ENCODE measurements at regions not wholly inside any gene's neighbourhood (a gene's known extent, or its start where the extent isn't known, plus 50 kb on each side); places are given as distances from the start of the nearest gene placed in this dataset.

- TF ChIP-seq CTCF (IDR thresholded peaks at IDR 0.05; ENCODE audit: insufficient read depth, low read depth, low read length), result no peak
- no peak for TF ChIP-seq EZH2 (IDR thresholded peaks at IDR 0.05; ENCODE audit: insufficient read depth, low read length)
Measured at GRCh38 chr17:83145358-83145738, 65.9 kb downstream of the METRNL start.

Data from astrocyte (in vitro differentiated cells and primary cell).